Lung (tissue), 11 donors: ENCODE measurements at regions not wholly inside any gene's neighbourhood (a gene's known extent, or its start where the extent isn't known, plus 50 kb on each side); places are given as distances from the start of the nearest gene placed in this dataset.

Experiments
- ATAC-seq: fragments of 200-7000 bp; cut with Tn5 transposase; one replicate; pipeline ENCODE4 v1.9.1; 2020; ENCODE audit warnings: moderate number of reproducible peaks; ENCODE audit not compliant: insufficient read depth, low FRiP score
- DNase-seq, 3 donors: peaks; one replicate each; pipeline ENCODE4 v3.0.0-alpha.2; 2013 to 2017
- H3K27ac ChIP-seq, 2 donors: one replicate each; pipeline ENCODE4 v1.5.1; 2013; ENCODE audit warnings: mild to moderate bottlenecking in 2 of 2, moderate library complexity in 2 of 2, control low read depth in 1 of 2, inconsistent platforms in 1 of 2, low read depth in 1 of 2, low read length in 1 of 2
- H3K27me3 ChIP-seq, 3 donors: one replicate each; pipeline ENCODE4 v1.5.1; 2013; ENCODE audit warnings: low read length in 2 of 3; ENCODE audit not compliant: control insufficient read depth in 3 of 3, insufficient read depth in 3 of 3
- H3K36me3 ChIP-seq, 4 donors: one replicate each; pipeline ENCODE4 v1.5.1; 2013; ENCODE audit warnings: low read length in 4 of 4, mild to moderate bottlenecking in 1 of 4, moderate library complexity in 1 of 4; ENCODE audit not compliant: control insufficient read depth in 4 of 4, insufficient read depth in 4 of 4
- H3K4me1 ChIP-seq, 5 donors: one replicate each; pipeline ENCODE4 v1.5.1; 2013; ENCODE audit warnings: low read length in 5 of 5, mild to moderate bottlenecking in 2 of 5, moderate library complexity in 1 of 5; ENCODE audit not compliant: control insufficient read depth in 5 of 5, insufficient read depth in 5 of 5
- H3K4me3 ChIP-seq: one replicate; pipeline ENCODE4 v1.5.1; 2013; ENCODE audit warnings: mild to moderate bottlenecking, control low read depth, moderate library complexity
- H3K9ac ChIP-seq, 2 donors: one replicate each; pipeline ENCODE4 v1.5.1; 2013; ENCODE audit warnings: low read length in 2 of 2, control low read depth in 1 of 2; ENCODE audit not compliant: insufficient read depth in 1 of 2
- H3K9me3 ChIP-seq, 4 donors: one replicate each; pipeline ENCODE4 v1.5.1; 2013; ENCODE audit warnings: low read length in 3 of 4, mild to moderate bottlenecking in 1 of 4, moderate library complexity in 1 of 4; ENCODE audit not compliant: control insufficient read depth in 4 of 4, insufficient read depth in 3 of 4
- WGBS, 2 donors: extraction: QIAGEN DNeasy Blood & Tissue Kit; methylation state at CpG; one replicate each; pipeline ENCODE4 v1.1.7; 2013; 5-methylcytosine and 5-hydroxymethylcytosine counted together
- TF ChIP-seq, protein P1 (sequence below): IDR thresholded peaks from 2 replicates; pipeline ENCODE4 v1.5.1; 2012; ENCODE audit warnings: mild to moderate bottlenecking; ENCODE audit errors: control extremely low read depth, extremely low read depth
- donor health status: control.
- donor health status: control.
- donor health status: Bipolar disorder and iron deficiency.
- donor health status: healthy.
- donor health status: DM: yes; HTN: yes; CAD: no.

DNA sequence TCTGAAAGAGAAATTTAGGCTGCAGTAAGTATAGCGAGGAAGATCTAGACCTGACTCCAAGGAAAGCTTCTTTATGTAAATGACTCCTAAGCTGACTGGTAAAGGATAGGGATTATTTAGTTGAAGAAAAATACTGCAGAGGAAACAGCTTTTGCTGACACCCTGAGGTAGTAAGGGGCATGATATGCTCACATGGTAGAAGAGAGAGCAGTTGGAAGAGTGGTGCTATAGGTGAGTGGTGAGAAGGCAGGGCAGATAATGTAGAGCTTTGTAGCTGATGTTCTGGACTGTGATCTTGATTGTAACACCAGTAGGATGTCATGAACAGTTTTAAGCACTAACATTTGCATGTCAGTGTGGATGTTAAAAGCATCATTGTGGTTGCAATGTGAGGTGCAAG is 639.1 kb upstream of the SLC39A10 start:
- 85 to 99% methylated on average over 1 of the region's 1 CpG for WGBS, 2 donors
- H3K4me1 ChIP-seq: no peaks in the 10 kb centered on the region
- no peak overlapping the region for H3K9ac ChIP-seq
- TF ChIP-seq, protein P1, sequence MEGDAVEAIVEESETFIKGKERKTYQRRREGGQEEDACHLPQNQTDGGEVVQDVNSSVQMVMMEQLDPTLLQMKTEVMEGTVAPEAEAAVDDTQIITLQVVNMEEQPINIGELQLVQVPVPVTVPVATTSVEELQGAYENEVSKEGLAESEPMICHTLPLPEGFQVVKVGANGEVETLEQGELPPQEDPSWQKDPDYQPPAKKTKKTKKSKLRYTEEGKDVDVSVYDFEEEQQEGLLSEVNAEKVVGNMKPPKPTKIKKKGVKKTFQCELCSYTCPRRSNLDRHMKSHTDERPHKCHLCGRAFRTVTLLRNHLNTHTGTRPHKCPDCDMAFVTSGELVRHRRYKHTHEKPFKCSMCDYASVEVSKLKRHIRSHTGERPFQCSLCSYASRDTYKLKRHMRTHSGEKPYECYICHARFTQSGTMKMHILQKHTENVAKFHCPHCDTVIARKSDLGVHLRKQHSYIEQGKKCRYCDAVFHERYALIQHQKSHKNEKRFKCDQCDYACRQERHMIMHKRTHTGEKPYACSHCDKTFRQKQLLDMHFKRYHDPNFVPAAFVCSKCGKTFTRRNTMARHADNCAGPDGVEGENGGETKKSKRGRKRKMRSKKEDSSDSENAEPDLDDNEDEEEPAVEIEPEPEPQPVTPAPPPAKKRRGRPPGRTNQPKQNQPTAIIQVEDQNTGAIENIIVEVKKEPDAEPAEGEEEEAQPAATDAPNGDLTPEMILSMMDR: no peak
- H3K36me3 ChIP-seq: no peaks in the 10 kb centered on the region
- no peak overlapping the region for H3K4me3 ChIP-seq
- no peaks in the 10 kb centered on the region for H3K9me3 ChIP-seq
- no peak overlapping the region for H3K27ac ChIP-seq
- ATAC-seq: no peak
- no peaks in the 10 kb centered on the region for H3K27me3 ChIP-seq
- DNase-seq: no peak

DNA sequence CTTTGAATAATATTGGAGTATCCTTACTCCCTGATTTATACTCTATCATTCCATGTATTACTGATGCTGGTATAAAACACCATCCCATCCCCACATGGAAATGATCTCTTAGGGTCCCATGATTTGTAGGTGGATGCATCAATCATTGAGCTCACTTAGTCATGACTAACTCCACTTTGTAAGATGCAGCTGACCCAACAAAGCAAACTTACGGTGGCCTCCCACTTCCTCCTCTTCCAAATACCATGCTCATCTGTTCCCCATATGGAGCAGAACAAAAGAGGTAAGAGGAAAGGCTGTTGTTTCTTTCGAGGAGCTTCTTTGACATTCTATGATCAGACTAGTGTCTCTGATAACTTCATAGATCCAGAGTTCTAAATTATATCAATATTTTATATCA is 640.2 kb upstream of the SLC39A10 start:
- Histone ChIP-seq H3K4me1 (no peaks in the 10 kb centered on the region), H3K27me3 (no peaks in the 10 kb centered on the region), H3K36me3 (no peaks in the 10 kb centered on the region), H3K9ac (no peak overlapping the region), H3K4me3 (no peak overlapping the region), H3K27ac (no peak overlapping the region), H3K9me3 (no peaks in the 10 kb centered on the region)
- WGBS, 2 donors: 67 to 81% methylated on average over 2 of the region's 2 CpGs
- DNase-seq (no peak), ATAC-seq (no peak)
- TF ChIP-seq, protein P1: no peak

DNA sequence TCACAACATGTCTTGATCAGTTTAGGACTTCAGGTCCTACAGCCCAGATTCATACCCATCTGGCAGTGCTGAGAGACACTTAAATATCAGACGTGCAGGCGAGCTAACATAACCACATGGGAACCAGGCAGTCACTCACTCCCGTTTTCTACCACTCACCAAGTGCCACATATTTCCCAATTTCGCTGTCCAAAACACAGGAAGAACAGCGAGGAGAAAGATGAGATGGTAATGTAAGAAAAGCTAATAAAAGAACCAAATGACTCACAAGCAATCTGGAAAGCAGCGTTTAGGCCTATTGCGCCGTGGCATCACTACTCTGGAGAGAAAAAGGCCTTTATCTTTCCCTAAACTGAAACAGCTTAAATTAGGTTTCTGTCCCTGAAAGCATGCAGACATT is 647.8 kb upstream of the SLC39A10 start:
- peak in 1 of 3 donors; percentile 6 for DNase-seq
- peak; percentile 6 for ATAC-seq
- Histone ChIP-seq H3K36me3 (no peaks in the 10 kb centered on the region), H3K27me3 (no peaks in the 10 kb centered on the region), H3K9ac (no peak overlapping the region), H3K27ac (no peak overlapping the region), H3K4me1 (no peaks in the 10 kb centered on the region), H3K9me3 (no peaks in the 10 kb centered on the region), H3K4me3 (no peak overlapping the region)
- 73 to 77% methylated on average over 8 of the region's 8 CpGs for WGBS, 2 donors
- TF ChIP-seq, protein P1: no peak

DNA sequence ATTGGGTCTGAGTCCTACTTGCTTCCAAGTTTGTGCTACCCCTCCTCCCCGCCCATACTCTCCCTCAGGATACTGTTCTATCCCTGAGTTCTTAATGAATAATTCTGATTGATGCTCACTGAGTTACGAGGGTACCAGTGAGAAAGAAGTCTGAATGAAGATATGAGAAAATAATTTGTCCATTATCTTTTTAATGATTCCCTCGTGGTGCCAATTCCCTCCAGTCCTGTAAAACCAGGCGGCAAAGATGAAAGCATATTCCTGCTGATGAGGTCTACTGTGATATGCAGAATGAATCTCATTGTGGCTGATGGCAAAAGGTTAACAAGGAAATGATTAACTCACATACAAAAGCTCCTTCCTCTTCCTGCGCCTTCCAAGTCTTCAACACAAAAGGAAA is 650.2 kb upstream of the SLC39A10 start:
- 70 to 84% methylated on average over 5 of the region's 5 CpGs for WGBS, 2 donors
- no peak for ATAC-seq

More for the DNA sequence above, 650.2 kb upstream of the SLC39A10 start:
- Histone ChIP-seq H3K4me3 (no peak overlapping the region), H3K9me3 (no peaks in the 10 kb centered on the region), H3K36me3 (no peaks in the 10 kb centered on the region), H3K9ac (no peak overlapping the region), H3K27ac (no peak overlapping the region), H3K27me3 (no peaks in the 10 kb centered on the region), H3K4me1 (peaks cover 0 to 3% (median 0%) of the 10 kb centered on the region in 5 donors)
- DNase-seq: no peak
- TF ChIP-seq, protein P1: no peak
